Omental fat pad (tissue), 3 donors: ENCODE measurements at regions not wholly inside any gene's neighbourhood (a gene's known extent, or its start where the extent isn't known, plus 50 kb on each side); places are given as distances from the start of the nearest gene placed in this dataset.

Experiments
- ATAC-seq: fragments of 150-250 bp; one replicate; pipeline ENCODE4 v1.9.1; 2016; ENCODE audit warnings: mild to moderate bottlenecking, moderate library complexity; ENCODE audit not compliant: low FRiP score
- DNase-seq: peaks from one replicate; pipeline ENCODE4 v3.0.0-alpha.2; 2019; ENCODE audit warnings: low spot score
- CTCF ChIP-seq, 3 donors: fragments of 450-650 bp; IDR thresholded peaks; one replicate each; pipeline ENCODE4 v1.5.1; 2016 to 2017; ENCODE audit warnings: antibody characterized with exemption in 3 of 3, mild to moderate bottlenecking in 3 of 3, moderate library complexity in 2 of 3

DNA sequence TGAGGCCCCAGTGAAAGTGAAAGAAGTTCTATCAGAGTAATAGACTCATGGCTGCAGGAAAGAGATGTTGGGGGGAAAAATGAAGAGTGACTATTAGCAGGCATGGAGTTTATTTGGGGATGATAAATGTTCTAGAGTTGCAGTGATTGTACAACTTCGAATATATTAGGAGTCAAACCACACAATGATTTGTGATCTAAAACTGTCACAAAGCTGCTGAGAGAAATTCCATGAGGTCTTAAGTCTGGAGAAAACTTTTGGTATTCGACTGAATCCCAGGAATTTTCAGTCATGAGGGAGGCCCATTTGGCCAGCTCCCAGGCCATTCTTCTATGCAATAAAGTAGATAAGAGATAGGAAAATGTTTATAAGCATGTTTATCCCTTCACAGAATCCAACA lies 55.9 kb upstream of the UNC5B start:
- no peak for ATAC-seq
- DNase-seq: no peak
- no peak for TF ChIP-seq CTCF (IDR thresholded peaks at IDR 0.05)

- TF ChIP-seq CTCF (IDR thresholded peaks at IDR 0.05): no peak
- DNase-seq: no peak
- no peak for ATAC-seq
Observed at GRCh38 chr10:71157435-71157834, 54.9 kb upstream of the UNC5B start.

DNA sequence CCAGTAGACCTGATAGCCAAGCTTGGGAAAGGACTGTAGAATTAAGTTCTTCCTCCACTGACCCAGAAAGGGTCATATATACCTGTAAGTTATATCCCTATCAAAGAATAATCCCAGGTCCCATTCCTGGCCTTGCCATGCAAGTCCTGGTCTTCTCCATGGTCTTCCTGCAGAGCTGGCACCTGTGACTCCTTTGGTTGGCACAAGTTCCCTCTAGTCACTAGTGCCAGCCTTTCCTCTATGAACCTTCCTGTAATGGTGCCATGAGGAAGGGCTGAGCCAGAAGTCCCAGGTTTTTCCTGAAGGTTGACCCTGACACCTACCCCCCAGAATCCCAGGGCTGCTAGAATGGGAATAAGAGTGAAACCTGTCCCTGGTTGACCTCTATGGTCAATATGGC lies 54.1 kb upstream of the UNC5B start:
- no peak for TF ChIP-seq CTCF (IDR thresholded peaks at IDR 0.05)
- DNase-seq (no peak), ATAC-seq (no peak)

GRCh38 chr10:71158902-71159301 lies 53.5 kb upstream of the UNC5B start:
- no peak for ATAC-seq
- DNase-seq: no peak
- no peak for TF ChIP-seq CTCF (IDR thresholded peaks at IDR 0.05)

DNA sequence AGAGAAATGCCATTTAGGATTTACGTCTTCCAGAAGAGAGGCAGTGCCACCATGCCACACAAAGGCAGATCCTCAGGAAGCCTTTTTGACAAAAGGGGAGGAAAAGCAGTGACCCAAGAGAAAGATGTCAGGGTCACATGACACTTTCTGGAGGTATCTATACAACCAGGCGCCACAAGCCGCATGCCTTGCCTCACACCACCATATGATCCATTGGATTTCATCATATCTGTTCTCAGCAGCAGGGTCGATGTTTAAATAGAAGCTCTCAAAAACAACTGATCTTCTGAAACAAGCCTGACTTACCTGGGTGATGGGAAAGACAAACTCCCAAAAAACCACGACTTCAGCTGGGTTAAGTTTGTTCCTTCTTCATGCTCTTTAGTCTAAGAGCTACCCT lies 52.5 kb upstream of the UNC5B start:
- no peak for TF ChIP-seq CTCF (IDR thresholded peaks at IDR 0.05)
- ATAC-seq: no peak
- DNase-seq: no peak

GRCh38 chr10:71161425-71161824 lies 50.9 kb upstream of the UNC5B start:
- DNase-seq (no peak), ATAC-seq (no peak)
- no peak for TF ChIP-seq CTCF (IDR thresholded peaks at IDR 0.05)
